PC-9 (cell line): ENCODE measurements at regions not wholly inside any gene's neighbourhood (a gene's known extent, or its start where the extent isn't known, plus 50 kb on each side); places are given as distances from the start of the nearest gene placed in this dataset.

Source experiments
- EZH2 ChIP-seq: fragments of 200-600 bp; sonication (generic); IDR thresholded peaks from 2 replicates; pipeline ENCODE4 v1.8.0; 2017; ENCODE audit warnings: antibody characterized with exemption, low read depth
- TF ChIP-seq, protein P1 (sequence below): fragments of 200-600 bp; sonication (generic); conservative IDR thresholded peaks from 2 replicates; pipeline ENCODE4 v1.6.1; 2017; ENCODE audit warnings: mixed run types, antibody characterized with exemption, mild to moderate bottlenecking, moderate library complexity

- TF ChIP-seq, protein P1, sequence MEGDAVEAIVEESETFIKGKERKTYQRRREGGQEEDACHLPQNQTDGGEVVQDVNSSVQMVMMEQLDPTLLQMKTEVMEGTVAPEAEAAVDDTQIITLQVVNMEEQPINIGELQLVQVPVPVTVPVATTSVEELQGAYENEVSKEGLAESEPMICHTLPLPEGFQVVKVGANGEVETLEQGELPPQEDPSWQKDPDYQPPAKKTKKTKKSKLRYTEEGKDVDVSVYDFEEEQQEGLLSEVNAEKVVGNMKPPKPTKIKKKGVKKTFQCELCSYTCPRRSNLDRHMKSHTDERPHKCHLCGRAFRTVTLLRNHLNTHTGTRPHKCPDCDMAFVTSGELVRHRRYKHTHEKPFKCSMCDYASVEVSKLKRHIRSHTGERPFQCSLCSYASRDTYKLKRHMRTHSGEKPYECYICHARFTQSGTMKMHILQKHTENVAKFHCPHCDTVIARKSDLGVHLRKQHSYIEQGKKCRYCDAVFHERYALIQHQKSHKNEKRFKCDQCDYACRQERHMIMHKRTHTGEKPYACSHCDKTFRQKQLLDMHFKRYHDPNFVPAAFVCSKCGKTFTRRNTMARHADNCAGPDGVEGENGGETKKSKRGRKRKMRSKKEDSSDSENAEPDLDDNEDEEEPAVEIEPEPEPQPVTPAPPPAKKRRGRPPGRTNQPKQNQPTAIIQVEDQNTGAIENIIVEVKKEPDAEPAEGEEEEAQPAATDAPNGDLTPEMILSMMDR, result no peak
- no peak for TF ChIP-seq EZH2
Observed at GRCh38 chr4:35182451-35182850, 1061.9 kb downstream of the ARAP2 start.
